ENCODE measurements at regions not wholly inside any gene's neighbourhood (a gene's known extent, or its start where the extent isn't known, plus 50 kb on each side); places are given as distances from the start of the nearest gene placed in this dataset.

DNA sequence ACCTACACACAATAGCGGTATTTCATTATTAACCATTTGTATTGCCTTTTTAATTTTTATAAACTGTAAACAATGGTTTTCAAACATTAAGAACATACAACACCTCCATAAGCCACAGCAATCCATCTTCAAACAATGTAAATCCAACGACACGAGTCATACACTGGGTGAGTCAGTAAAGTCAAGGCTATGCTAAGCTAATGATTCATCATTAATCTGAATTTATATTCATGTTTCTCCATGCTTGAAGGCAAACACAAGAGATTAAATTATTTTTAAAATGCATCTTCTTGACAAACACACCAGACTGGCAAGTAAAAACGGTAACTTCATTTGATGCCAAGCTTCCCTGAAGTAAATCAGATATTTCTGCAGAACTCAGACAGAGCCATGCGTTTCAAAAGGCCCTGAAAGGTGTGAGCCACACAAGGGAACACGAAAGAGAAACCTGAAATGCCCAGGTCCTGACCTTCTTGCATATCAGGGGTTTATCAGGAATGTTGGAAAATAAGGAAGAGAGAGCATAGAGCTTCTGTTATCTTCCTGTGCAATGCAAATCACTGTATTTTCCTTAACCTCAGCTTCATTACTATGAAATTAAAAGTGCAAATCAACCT is 162.5 kb downstream of the ALDH8A1 start:
- no peak for DNase-seq
- Mint-ChIP-seq H3K9me3 (ENCODE audit: unreplicated experiment) (peaks cover 5% of the 10 kb centered on the region), H3K27me3 (ENCODE audit: unreplicated experiment) (no peaks in the 10 kb centered on the region), H3K27ac (ENCODE audit: unreplicated experiment) (no peak overlapping the region), H3K36me3 (ENCODE audit: unreplicated experiment) (peaks cover 5% of the 10 kb centered on the region), H3K4me1 (ENCODE audit: low read depth, unreplicated experiment) (no peaks in the 10 kb centered on the region), H3K4me3 (ENCODE audit: unreplicated experiment) (no peak overlapping the region)
- TF ChIP-seq CTCF (IDR thresholded peaks at IDR 0.05; ENCODE audit: partially characterized antibody, unreplicated experiment) = no peak

- no peak for TF ChIP-seq CTCF (IDR thresholded peaks at IDR 0.05; ENCODE audit: partially characterized antibody, unreplicated experiment)
- Mint-ChIP-seq H3K27me3 (ENCODE audit: unreplicated experiment) (no peaks in the 10 kb centered on the region), H3K36me3 (ENCODE audit: unreplicated experiment) (no peaks in the 10 kb centered on the region), H3K4me1 (ENCODE audit: low read depth, unreplicated experiment) (no peaks in the 10 kb centered on the region), H3K27ac (ENCODE audit: unreplicated experiment) (no peak overlapping the region), H3K9me3 (ENCODE audit: unreplicated experiment) (peaks cover 3% of the 10 kb centered on the region), H3K4me3 (ENCODE audit: unreplicated experiment) (no peak overlapping the region)
- DNase-seq = no peak
Observed at GRCh38 chr6:134784336-134784735, 165.6 kb downstream of the ALDH8A1 start.

DNA sequence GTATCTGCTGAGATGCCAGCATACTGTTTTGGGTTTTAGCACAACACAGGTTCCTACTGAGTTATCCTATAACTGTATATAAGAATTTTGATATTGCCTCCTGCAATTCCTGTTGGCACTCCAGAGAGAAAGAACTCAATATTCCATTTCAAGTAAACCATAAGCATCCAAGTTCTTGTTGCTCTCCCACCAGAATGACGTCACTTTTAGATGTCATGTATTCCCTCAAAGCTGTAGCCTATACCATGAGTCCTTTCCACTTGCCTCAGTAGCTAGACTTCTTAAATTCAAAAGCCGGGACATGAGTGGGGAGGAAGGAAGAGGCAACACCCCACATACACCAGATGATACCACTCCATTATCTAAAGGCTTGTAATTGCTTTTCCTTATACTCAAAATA is 171.5 kb downstream of the ALDH8A1 start:
- peaks cover 3% of the 10 kb centered on the region for H3K9me3 Mint-ChIP-seq (ENCODE audit: unreplicated experiment)
- no peaks in the 10 kb centered on the region for H3K36me3 Mint-ChIP-seq (ENCODE audit: unreplicated experiment)
- no peaks in the 10 kb centered on the region for H3K4me1 Mint-ChIP-seq (ENCODE audit: low read depth, unreplicated experiment)
- no peak for DNase-seq
- H3K27me3 Mint-ChIP-seq (ENCODE audit: unreplicated experiment) = no peaks in the 10 kb centered on the region
- no peak for TF ChIP-seq CTCF (IDR thresholded peaks at IDR 0.05; ENCODE audit: partially characterized antibody, unreplicated experiment)
- H3K27ac Mint-ChIP-seq (ENCODE audit: unreplicated experiment) = no peak overlapping the region
- no peak overlapping the region for H3K4me3 Mint-ChIP-seq (ENCODE audit: unreplicated experiment)

DNA sequence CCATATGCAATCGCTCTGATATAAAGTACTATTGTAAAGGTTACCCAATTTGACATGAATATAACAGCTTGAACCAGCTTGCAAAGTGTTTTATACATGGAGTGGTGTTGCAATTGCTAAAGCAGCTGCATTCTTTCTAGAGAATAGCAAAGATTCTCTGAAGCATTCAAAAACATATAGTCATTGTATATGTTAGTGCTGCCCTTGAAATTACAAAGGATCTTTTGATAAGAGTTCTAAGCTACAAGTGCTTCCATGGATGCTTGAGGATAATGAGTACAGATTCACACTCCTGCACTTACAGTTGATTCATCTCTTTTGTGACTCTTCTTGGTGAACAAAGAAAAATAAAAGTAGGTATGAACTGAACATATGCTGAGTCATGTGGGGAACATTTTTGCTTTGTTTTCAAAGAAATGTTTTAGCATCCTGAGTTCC is 175.7 kb downstream of the ALDH8A1 start:
- no peak for TF ChIP-seq CTCF (IDR thresholded peaks at IDR 0.05; ENCODE audit: partially characterized antibody, unreplicated experiment)
- H3K36me3 Mint-ChIP-seq (ENCODE audit: unreplicated experiment) = no peaks in the 10 kb centered on the region
- no peak overlapping the region for H3K27ac Mint-ChIP-seq (ENCODE audit: unreplicated experiment)
- no peak overlapping the region for H3K4me3 Mint-ChIP-seq (ENCODE audit: unreplicated experiment)
- H3K4me1 Mint-ChIP-seq (ENCODE audit: low read depth, unreplicated experiment) = no peaks in the 10 kb centered on the region
- no peaks in the 10 kb centered on the region for H3K27me3 Mint-ChIP-seq (ENCODE audit: unreplicated experiment)
- H3K9me3 Mint-ChIP-seq (ENCODE audit: unreplicated experiment) = no peaks in the 10 kb centered on the region
- DNase-seq = no peak

DNA sequence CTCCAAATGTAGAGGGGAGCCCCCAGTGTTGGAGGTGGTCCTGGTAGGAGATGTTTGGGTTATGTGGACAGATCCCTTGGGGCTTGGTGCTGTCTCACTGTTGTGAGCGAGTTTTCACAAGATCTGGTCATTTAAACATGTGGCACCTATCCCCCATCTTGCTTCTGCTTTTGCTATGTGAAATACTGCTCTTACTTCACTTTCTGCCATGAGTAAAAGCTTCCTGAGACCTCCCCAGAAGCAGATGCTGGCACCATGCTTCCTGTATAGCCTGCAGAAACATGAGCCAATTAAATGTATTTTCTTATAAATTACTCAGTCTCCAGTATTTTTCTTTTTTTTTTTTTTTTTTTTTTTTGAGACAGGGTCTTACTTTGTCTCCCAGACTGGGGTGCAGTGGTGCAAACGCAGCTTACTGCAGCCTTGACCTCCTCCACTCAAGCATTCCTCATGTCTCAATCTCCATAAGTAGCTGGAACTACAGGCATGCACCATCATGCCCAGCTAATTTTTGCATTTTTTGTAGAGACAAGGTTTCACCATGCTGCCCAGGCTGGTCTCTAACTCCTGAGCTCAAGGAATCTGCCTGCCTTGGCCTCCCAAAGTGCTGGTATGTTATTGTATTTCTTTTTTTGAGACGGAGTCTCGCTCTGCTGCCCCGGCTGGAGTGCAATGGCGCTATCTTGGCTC is 177.1 kb downstream of the ALDH8A1 start:
- no peaks in the 10 kb centered on the region for H3K4me1 Mint-ChIP-seq (ENCODE audit: low read depth, unreplicated experiment)
- H3K27me3 Mint-ChIP-seq (ENCODE audit: unreplicated experiment) = no peaks in the 10 kb centered on the region

More for the DNA sequence above, 177.1 kb downstream of the ALDH8A1 start:
- Mint-ChIP-seq H3K36me3 (ENCODE audit: unreplicated experiment) (no peaks in the 10 kb centered on the region), H3K9me3 (ENCODE audit: unreplicated experiment) (no peaks in the 10 kb centered on the region), H3K27ac (ENCODE audit: unreplicated experiment) (no peak overlapping the region), H3K4me3 (ENCODE audit: unreplicated experiment) (no peak overlapping the region)
- no peak for TF ChIP-seq CTCF (IDR thresholded peaks at IDR 0.05; ENCODE audit: partially characterized antibody, unreplicated experiment)
- no peak for DNase-seq

Measured in glutamatergic neuron (in vitro differentiated cells).